Keratinocyte (primary cell): ENCODE measurements at regions not wholly inside any gene's neighbourhood (a gene's known extent, or its start where the extent isn't known, plus 50 kb on each side); places are given as distances from the start of the nearest gene placed in this dataset.

Source experiments
- DNase-seq: peaks from one replicate; pipeline ENCODE4 v3.0.0-alpha.2; 2011; ENCODE audit warnings: low read depth, missing footprints, low spot score
- FAIRE-seq: peaks from 2 replicates; lab custom pipeline; 2011; peaks lifted over from hg19 to GRCh38; lab: Jason Lieb, UNC
- H2AFZ ChIP-seq: 2 replicates; pipeline ENCODE4 v1.6.0; 2012; ENCODE audit warnings: low read length, control low read depth, inconsistent platforms; ENCODE audit not compliant: control insufficient read depth
- H3K27ac ChIP-seq: 2 replicates; pipeline ENCODE4 v1.5.1; 2011; ENCODE audit warnings: low read length; ENCODE audit not compliant: control insufficient read depth, insufficient read depth
- H3K27me3 ChIP-seq: 3 replicates; pipeline ENCODE4 v1.6.0; 2011; ENCODE audit warnings: low read length; ENCODE audit not compliant: control insufficient read depth, insufficient read depth; ENCODE audit errors: extremely low read depth
- H3K36me3 ChIP-seq, 2 experiments: 2 replicates in 1 of 2; 3 replicates in 1 of 2; pipeline ENCODE4 v1.5.1; 2011; ENCODE audit warnings: low read length in 2 of 2, mild to moderate bottlenecking in 1 of 2; ENCODE audit not compliant: control insufficient read depth in 2 of 2, insufficient read depth in 2 of 2; ENCODE audit errors: extremely low read depth in 1 of 2
- H3K4me1 ChIP-seq: 3 replicates; pipeline ENCODE4 v1.5.1; 2011; ENCODE audit warnings: low read length; ENCODE audit not compliant: control insufficient read depth, insufficient read depth; ENCODE audit errors: extremely low read depth
- H3K4me2 ChIP-seq: 3 replicates; pipeline ENCODE4 v1.6.0; 2011; ENCODE audit warnings: low read depth, low read length; ENCODE audit not compliant: control insufficient read depth, insufficient read depth; ENCODE audit errors: extremely low read depth
- H3K4me3 ChIP-seq, 3 experiments: fragments of 200-600 bp in 1 of 3; sonication (generic) in 1 of 3; 2 replicates in 2 of 3; 3 replicates in 1 of 3; pipeline ENCODE4 v1.5.1; 2011 to 2016; ENCODE audit warnings: low read length in 3 of 3, mild to moderate bottlenecking in 3 of 3, control low read depth in 2 of 3, inconsistent platforms in 1 of 3, low read depth in 1 of 3, mixed read lengths in 1 of 3, mixed run types in 1 of 3, moderate library complexity in 1 of 3; ENCODE audit not compliant: control insufficient read depth in 2 of 3, insufficient read depth in 2 of 3; ENCODE audit errors: extremely low read depth in 1 of 3
- H3K79me2 ChIP-seq: 2 replicates; pipeline ENCODE4 v1.6.0; 2012; ENCODE audit warnings: low read length; ENCODE audit not compliant: control insufficient read depth, insufficient read depth
- H3K9ac ChIP-seq: 3 replicates; pipeline ENCODE4 v1.6.0; 2011; ENCODE audit warnings: low read length; ENCODE audit not compliant: control insufficient read depth, insufficient read depth; ENCODE audit errors: extremely low read depth
- H3K9me1 ChIP-seq: 3 replicates; pipeline ENCODE4 v1.6.0; 2011; ENCODE audit warnings: low read length; ENCODE audit not compliant: control insufficient read depth, insufficient read depth; ENCODE audit errors: extremely low read depth
- H3K9me3 ChIP-seq: 2 replicates; pipeline ENCODE4 v1.5.1; 2012; ENCODE audit warnings: low read depth, low read length; ENCODE audit not compliant: control insufficient read depth
- H4K20me1 ChIP-seq: 3 replicates; pipeline ENCODE4 v1.6.0; 2011; ENCODE audit warnings: low read length; ENCODE audit not compliant: control insufficient read depth, insufficient read depth; ENCODE audit errors: extremely low read depth
- CTCF ChIP-seq, 3 experiments: IDR thresholded peaks in 1 of 3; conservative IDR thresholded peaks in 1 of 3; optimal IDR thresholded peaks in 1 of 3; 2 replicates in 2 of 3; 3 replicates in 1 of 3; pipeline versions ENCODE3 to v1.5.1; 2011; ENCODE audit warnings: low read length in 3 of 3, mild to moderate bottlenecking in 3 of 3, moderate library complexity in 2 of 3, control low read depth in 1 of 3, inconsistent platforms in 1 of 3; ENCODE audit not compliant: insufficient read depth in 2 of 3; ENCODE audit errors: extremely low read depth in 1 of 3
- EZH2 ChIP-seq: IDR thresholded peaks from one replicate; pipeline ENCODE4 v1.6.1; 2012; ENCODE audit warnings: inconsistent platforms, mild to moderate bottlenecking, low read length, moderate library complexity
- dilution Hi-C: fragments of 300-500 bp; cut with MboI; formaldehyde crosslinking; loops from one replicate; pipeline ENCODE4 v1.7.0; 2020; ENCODE audit warnings: low sequenced_read_pairs; ENCODE audit not compliant: extremely low pct_ligation_motif_present

GRCh38 chr2:185299867-185300266 is 438.7 kb upstream of the FSIP2 start:
- dilution Hi-C loops = no loop called here
- H4K20me1 ChIP-seq = no peaks in the 10 kb centered on the region
- no peak overlapping the region for H3K27ac ChIP-seq
- H3K9me3 ChIP-seq = no peaks in the 10 kb centered on the region
- H3K4me2 ChIP-seq = no peak overlapping the region
- no peaks in the 10 kb centered on the region for H3K4me1 ChIP-seq
- no peak for TF ChIP-seq CTCF (optimal IDR thresholded peaks at IDR 0.05 in 1 of 3, IDR thresholded peaks at IDR 0.05 in 1 of 3, conservative IDR thresholded peaks at IDR 0.05 in 1 of 3; ENCODE audit: extremely low read depth in 1 of 3, insufficient read depth in 2 of 3, low read length in 3 of 3)
- TF ChIP-seq EZH2 = no peak
- H3K79me2 ChIP-seq = no peaks in the 10 kb centered on the region
- no peaks in the 10 kb centered on the region for H3K36me3 ChIP-seq
- no peak overlapping the region for H3K9ac ChIP-seq
- FAIRE-seq (no peak), DNase-seq (no peak)
- no peak overlapping the region for H3K4me3 ChIP-seq
- no peaks in the 10 kb centered on the region for H3K9me1 ChIP-seq
- H2AFZ ChIP-seq = no peak overlapping the region
- no peaks in the 10 kb centered on the region for H3K27me3 ChIP-seq

- FAIRE-seq (no peak), DNase-seq (no peak)
- Histone ChIP-seq H4K20me1 (no peaks in the 10 kb centered on the region), H3K9me1 (no peaks in the 10 kb centered on the region), H3K36me3 (no peaks in the 10 kb centered on the region), H3K27me3 (no peaks in the 10 kb centered on the region), H3K4me1 (no peaks in the 10 kb centered on the region), H3K79me2 (no peaks in the 10 kb centered on the region), H3K9ac (no peak overlapping the region), H3K4me2 (no peak overlapping the region), H3K9me3 (no peaks in the 10 kb centered on the region), H3K4me3 (no peak overlapping the region), H3K27ac (no peak overlapping the region), H2AFZ (no peak overlapping the region)
- dilution Hi-C loops = no loop called here
- no peak for TF ChIP-seq CTCF (optimal IDR thresholded peaks at IDR 0.05 in 1 of 3, IDR thresholded peaks at IDR 0.05 in 1 of 3, conservative IDR thresholded peaks at IDR 0.05 in 1 of 3; ENCODE audit: extremely low read depth in 1 of 3, insufficient read depth in 2 of 3, low read length in 3 of 3)
- TF ChIP-seq EZH2 = no peak
Measured at GRCh38 chr2:185306119-185306518, 432.5 kb upstream of the FSIP2 start.
